Transverse colon (tissue), 4 donors: ENCODE measurements at regions not wholly inside any gene's neighbourhood (a gene's known extent, or its start where the extent isn't known, plus 50 kb on each side); places are given as distances from the start of the nearest gene placed in this dataset.
"Not testable (repeated sequence)": the region's sequence is repeated elsewhere in the genome, so short reads cannot be mapped to it uniquely, and the experiment has no call there.

Source experiments
- DNase-seq: peaks from one replicate; pipeline ENCODE4 v3.0.0-alpha.2; 2019
- H3K27ac ChIP-seq, 4 donors: fragments of 200-600 bp; sonication (generic); 2 replicates each; pipeline ENCODE4 v1.5.1; 2016 to 2018; ENCODE audit warnings: inconsistent platforms in 4 of 4
- H3K27me3 ChIP-seq: fragments of 200-600 bp; sonication (generic); 2 replicates; pipeline ENCODE4 v1.5.1; 2017; ENCODE audit warnings: inconsistent platforms
- H3K36me3 ChIP-seq, 4 donors: fragments of 200-600 bp; sonication (generic); 2 replicates each; pipeline ENCODE4 v1.5.1; 2017 to 2019; ENCODE audit warnings: inconsistent platforms in 4 of 4
- H3K4me1 ChIP-seq, 4 donors: fragments of 200-600 bp; sonication (generic); 2 replicates each; pipeline ENCODE4 v1.5.1; 2017 to 2020; ENCODE audit warnings: inconsistent platforms in 4 of 4
- H3K4me3 ChIP-seq, 4 donors: fragments of 200-600 bp; sonication (generic); 1 replicate in 1 of 4; 2 replicates in 3 of 4; pipeline versions ENCODE4 v1.5.1 to v1.6.1; 2017 to 2019; ENCODE audit warnings: inconsistent platforms in 4 of 4
- H3K9me3 ChIP-seq, 2 donors: fragments of 200-600 bp; sonication (generic); 2 replicates each; pipeline ENCODE4 v1.5.1; 2017 to 2019; ENCODE audit warnings: inconsistent platforms in 2 of 2
- EP300 ChIP-seq: sonication (generic); formaldehyde crosslinking; IDR thresholded peaks from one replicate; pipeline ENCODE4 v1.6.1; 2017; ENCODE audit warnings: antibody characterized with exemption, low read depth
- POLR2A ChIP-seq: fragments of 450-650 bp; IDR thresholded peaks from one replicate; pipeline ENCODE4 v1.6.1; 2016; ENCODE audit warnings: antibody characterized with exemption, mild to moderate bottlenecking, moderate library complexity
- POLR2AphosphoS5 ChIP-seq, 3 donors: sonication (generic); formaldehyde crosslinking; IDR thresholded peaks; one replicate each; pipeline ENCODE4 v1.6.1; 2016; ENCODE audit warnings: antibody characterized with exemption in 3 of 3
- WGBS, 2 donors: methylation state at CpG; one replicate each; pipeline ENCODE4 v1.1.5; 2018; ENCODE audit warnings: low coverage in 1 of 2; 5-methylcytosine and 5-hydroxymethylcytosine counted together
- in situ Hi-C, 4 donors: fragments of 200-750 bp; cut with MboI; loops; one replicate each; pipeline versions ENCODE4 v1.15.0 to v1.15.1; 2017; ENCODE audit warnings: low sequenced_read_pairs in 3 of 4, low pct_ligation_motif_present in 1 of 4, low pct_unique_long_range_greater_than_20kb in 1 of 4
- intact Hi-C: fragments of 100-400 bp; cut with DNase I; formaldehyde crosslinking; loops from one replicate; pipeline ENCODE4 v1.15.1; 2023; ENCODE audit warnings: low total_unique reads
- TF ChIP-seq, protein P1 (sequence below), 5 experiments: fragments of 200-600 bp in 3 of 5; fragments of 450-650 bp in 2 of 5; sonication (generic) in 3 of 5; IDR thresholded peaks; 1 replicate in 2 of 5; 2 replicates in 3 of 5; pipeline ENCODE4 v1.5.1; 2016 to 2017; ENCODE audit warnings: antibody characterized with exemption in 5 of 5, inconsistent platforms in 3 of 5, mild to moderate bottlenecking in 2 of 5, moderate library complexity in 1 of 5

DNA sequence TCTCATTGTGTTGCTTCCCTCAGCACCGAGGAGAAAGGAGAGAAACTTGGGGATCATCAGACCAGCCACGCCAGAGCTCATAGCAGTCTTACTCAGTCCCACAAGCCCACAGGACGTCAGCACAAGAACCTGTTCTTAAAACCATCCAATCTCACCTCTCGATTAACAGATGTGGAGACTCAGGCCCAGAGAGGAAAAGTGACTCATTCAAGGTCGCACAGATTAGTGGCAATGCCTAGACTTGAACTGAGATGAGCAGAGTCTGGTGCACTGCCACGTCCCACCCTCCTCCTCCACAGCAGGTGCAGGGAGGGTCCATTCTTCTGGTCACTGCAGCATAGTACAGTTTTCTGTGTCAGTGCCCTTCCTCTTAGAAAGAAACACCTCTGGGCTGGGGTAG is 154.9 kb upstream of the PZP start:
- Histone ChIP-seq H3K27ac (no peak overlapping the region), H3K9me3 (no peaks in the 10 kb centered on the region), H3K27me3 (no peaks in the 10 kb centered on the region), H3K4me1 (peaks cover 0 to 3% (median 0%) of the 10 kb centered on the region in 4 donors), H3K36me3 (no peaks in the 10 kb centered on the region), H3K4me3 (no peak overlapping the region)
- intact Hi-C loops: no loop called here
- TF ChIP-seq EP300: no peak
- no peak for TF ChIP-seq POLR2AphosphoS5 (IDR thresholded peaks at IDR 0.05)
- TF ChIP-seq, protein P1, sequence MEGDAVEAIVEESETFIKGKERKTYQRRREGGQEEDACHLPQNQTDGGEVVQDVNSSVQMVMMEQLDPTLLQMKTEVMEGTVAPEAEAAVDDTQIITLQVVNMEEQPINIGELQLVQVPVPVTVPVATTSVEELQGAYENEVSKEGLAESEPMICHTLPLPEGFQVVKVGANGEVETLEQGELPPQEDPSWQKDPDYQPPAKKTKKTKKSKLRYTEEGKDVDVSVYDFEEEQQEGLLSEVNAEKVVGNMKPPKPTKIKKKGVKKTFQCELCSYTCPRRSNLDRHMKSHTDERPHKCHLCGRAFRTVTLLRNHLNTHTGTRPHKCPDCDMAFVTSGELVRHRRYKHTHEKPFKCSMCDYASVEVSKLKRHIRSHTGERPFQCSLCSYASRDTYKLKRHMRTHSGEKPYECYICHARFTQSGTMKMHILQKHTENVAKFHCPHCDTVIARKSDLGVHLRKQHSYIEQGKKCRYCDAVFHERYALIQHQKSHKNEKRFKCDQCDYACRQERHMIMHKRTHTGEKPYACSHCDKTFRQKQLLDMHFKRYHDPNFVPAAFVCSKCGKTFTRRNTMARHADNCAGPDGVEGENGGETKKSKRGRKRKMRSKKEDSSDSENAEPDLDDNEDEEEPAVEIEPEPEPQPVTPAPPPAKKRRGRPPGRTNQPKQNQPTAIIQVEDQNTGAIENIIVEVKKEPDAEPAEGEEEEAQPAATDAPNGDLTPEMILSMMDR (IDR thresholded peaks at IDR 0.05): no peak
- no peak for TF ChIP-seq POLR2A
- no peak for DNase-seq
- in situ Hi-C loops: loop anchor here in 1 of 4 donors (25.0 kb wide), 1 partner anchor 99 kb away; no protein-coding TSS in a partner anchor
- 75% methylated on average over 6 of the region's 6 CpGs; no CpG with 5 or more reads in 1 of the 2 donors for WGBS, 2 donors

GRCh38 chr12:9361879-9362326 is 153.7 kb upstream of the PZP start:
- no peak for TF ChIP-seq POLR2AphosphoS5 (IDR thresholded peaks at IDR 0.05)
- TF ChIP-seq EP300: no peak
- TF ChIP-seq, protein P1 (IDR thresholded peaks at IDR 0.05): no peak
- no peak for TF ChIP-seq POLR2A
- Histone ChIP-seq H3K27me3 (no peaks in the 10 kb centered on the region), H3K4me1 (peaks cover 0 to 3% (median 0%) of the 10 kb centered on the region in 4 donors), H3K9me3 (no peaks in the 10 kb centered on the region), H3K4me3 (no peak overlapping the region), H3K36me3 (no peaks in the 10 kb centered on the region), H3K27ac (no peak overlapping the region)
- in situ Hi-C loops: loop anchor here in 1 of 4 donors (25.0 kb wide), 1 partner anchor 100 kb away; no protein-coding TSS in a partner anchor
- intact Hi-C loops: no loop called here
- 71% methylated on average over 12 of the region's 12 CpGs; no CpG with 5 or more reads in 1 of the 2 donors for WGBS, 2 donors
- DNase-seq: no peak

- H3K36me3 ChIP-seq, DNase-seq, H3K4me1 ChIP-seq, H3K4me3 ChIP-seq, intact Hi-C loops, H3K27me3 ChIP-seq, H3K27ac ChIP-seq: not testable (repeated sequence)
- 71 to 83% methylated on average over 2 to 4 of the region's 4 CpGs for WGBS, 2 donors
- H3K9me3 ChIP-seq: peaks cover 6 to 12% of the 10 kb centered on the region in 2 donors
- in situ Hi-C loops: loop anchor here in 1 of 4 donors (25.0 kb wide), 1 partner anchor 108 kb away; no protein-coding TSS in a partner anchor
Measured at GRCh38 chr12:9354009-9354754, 146.0 kb upstream of the PZP start.

DNA sequence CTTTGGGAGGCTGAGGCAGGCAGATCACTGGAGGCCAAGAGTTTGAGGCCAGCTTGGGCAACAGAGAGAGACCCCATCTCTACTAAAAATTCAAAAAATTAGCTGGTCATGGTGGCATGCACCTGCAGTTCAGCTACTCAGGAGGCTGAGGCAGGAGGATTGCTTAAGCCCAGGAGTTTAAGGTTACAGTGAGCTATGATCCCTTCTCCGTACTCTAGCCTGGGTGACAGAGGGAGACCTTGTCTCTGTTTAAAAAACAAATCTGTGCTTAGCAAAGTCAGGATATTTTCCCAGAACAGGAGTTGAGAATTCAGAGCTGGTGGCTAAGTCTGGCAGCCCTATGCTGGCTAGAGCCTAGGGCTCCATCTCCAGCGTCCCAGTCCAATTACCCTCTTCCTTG is 142.9 kb upstream of the PZP start:
- in situ Hi-C loops: loop anchor here in 1 of 4 donors (25.0 kb wide), 1 partner anchor 111 kb away; no protein-coding TSS in a partner anchor
- Histone ChIP-seq H3K27ac (no peak overlapping the region), H3K4me1 (no peaks in the 10 kb centered on the region), H3K4me3 (no peak overlapping the region), H3K9me3 (peaks cover 6 to 12% of the 10 kb centered on the region in 2 donors), H3K36me3 (no peaks in the 10 kb centered on the region), H3K27me3 (no peaks in the 10 kb centered on the region)
- intact Hi-C loops: no loop called here
- TF ChIP-seq, protein P1 (IDR thresholded peaks at IDR 0.05): no peak
- TF ChIP-seq POLR2A (no peak), POLR2AphosphoS5 (IDR thresholded peaks at IDR 0.05) (no peak), EP300 (no peak)
- no peak for DNase-seq
- 83 to 89% methylated on average over 1 to 2 of the region's 2 CpGs for WGBS, 2 donors
